Sigmoid colon (tissue), 6 donors: ENCODE measurements at regions not wholly inside any gene's neighbourhood (a gene's known extent, or its start where the extent isn't known, plus 50 kb on each side); places are given as distances from the start of the nearest gene placed in this dataset.

ENCODE experiments used
- DNase-seq: peaks from one replicate; pipeline ENCODE4 v3.0.0-alpha.2; 2019
- H3K27ac ChIP-seq, 4 donors: fragments of 200-600 bp; sonication (generic); one replicate each; pipeline ENCODE4 v1.5.1; 2016 to 2019; ENCODE audit warnings: mild to moderate bottlenecking in 1 of 4
- H3K27me3 ChIP-seq, 3 donors: fragments of 200-600 bp; sonication (generic); one replicate each; pipeline ENCODE4 v1.5.1; 2019; ENCODE audit warnings: mild to moderate bottlenecking in 1 of 3
- H3K36me3 ChIP-seq, 4 donors: fragments of 200-600 bp; sonication (generic); one replicate each; pipeline ENCODE4 v1.5.1; 2016 to 2019
- H3K4me1 ChIP-seq, 4 donors: fragments of 200-600 bp; sonication (generic); one replicate each; pipeline ENCODE4 v1.5.1; 2017 to 2019
- H3K4me3 ChIP-seq, 4 donors: fragments of 200-600 bp; sonication (generic); one replicate each; pipeline ENCODE4 v1.5.1; 2017 to 2019; ENCODE audit warnings: mild to moderate bottlenecking in 2 of 4, moderate library complexity in 1 of 4
- H3K9me3 ChIP-seq, 4 donors: fragments of 200-600 bp in 3 of 4; sonication (generic) in 3 of 4; one replicate each; pipeline versions ENCODE4 v1.5.1 to v1.6.1; 2013 to 2019
- CTCF ChIP-seq, 4 experiments: fragments of 450-650 bp in 3 of 4; fragments of 200-600 bp in 1 of 4; IDR thresholded peaks; one replicate each; pipeline ENCODE4 v1.5.1; 2016 to 2019; ENCODE audit warnings: antibody characterized with exemption in 4 of 4, mild to moderate bottlenecking in 3 of 4, moderate library complexity in 2 of 4
- EP300 ChIP-seq, 4 donors: sonication (generic); formaldehyde crosslinking; IDR thresholded peaks; one replicate each; pipeline ENCODE4 v1.6.1; 2017; ENCODE audit warnings: antibody characterized with exemption in 4 of 4
- POLR2A ChIP-seq, 2 donors: fragments of 450-650 bp; IDR thresholded peaks; one replicate each; pipeline ENCODE4 v1.6.1; 2016; ENCODE audit warnings: antibody characterized with exemption in 2 of 2, mild to moderate bottlenecking in 2 of 2, moderate library complexity in 2 of 2
- POLR2AphosphoS5 ChIP-seq, 4 donors: sonication (generic); formaldehyde crosslinking; IDR thresholded peaks; one replicate each; pipeline ENCODE4 v1.6.1; 2017; ENCODE audit warnings: antibody characterized with exemption in 4 of 4
- WGBS, 2 donors: extraction: QIAGEN DNeasy Blood & Tissue Kit; methylation state at CpG; one replicate each; pipeline ENCODE4 v1.1.7; 2013; 5-methylcytosine and 5-hydroxymethylcytosine counted together
- intact Hi-C: fragments of 100-400 bp; cut with DNase I; formaldehyde crosslinking; loops from one replicate; pipeline ENCODE4 v1.15.1; 2023
- donor health status: healthy with polysubstance abuse.
- donor health status: healthy.

GRCh38 chr12:82008251-82008650 lies 249.1 kb upstream of the PPFIA2 start:
- Histone ChIP-seq H3K27ac (no peak overlapping the region), H3K4me3 (no peak overlapping the region), H3K4me1 (no peaks in the 10 kb centered on the region), H3K36me3 (no peaks in the 10 kb centered on the region), H3K9me3 (peaks cover 0 to 4% (median 0%) of the 10 kb centered on the region in 4 donors), H3K27me3 (no peaks in the 10 kb centered on the region)
- intact Hi-C loops, result no loop called here
- no peak for DNase-seq
- 86 to 87% methylated on average over 1 of the region's 1 CpG for WGBS, 2 donors
- no peak for TF ChIP-seq POLR2A (IDR thresholded peaks at IDR 0.05)
- TF ChIP-seq EP300 (IDR thresholded peaks at IDR 0.05), result no peak
- TF ChIP-seq CTCF (IDR thresholded peaks at IDR 0.05), result no peak
- no peak for TF ChIP-seq POLR2AphosphoS5 (IDR thresholded peaks at IDR 0.05)

- TF ChIP-seq POLR2AphosphoS5 (IDR thresholded peaks at IDR 0.05) (no peak), POLR2A (IDR thresholded peaks at IDR 0.05) (no peak), EP300 (IDR thresholded peaks at IDR 0.05) (no peak), CTCF (IDR thresholded peaks at IDR 0.05) (no peak)
- Histone ChIP-seq H3K4me1 (no peaks in the 10 kb centered on the region), H3K27me3 (no peaks in the 10 kb centered on the region), H3K27ac (no peak overlapping the region), H3K9me3 (no peaks in the 10 kb centered on the region), H3K36me3 (no peaks in the 10 kb centered on the region), H3K4me3 (no peak overlapping the region)
- no peak for DNase-seq
- intact Hi-C loops, result no loop called here
- 66 to 75% methylated on average over 2 of the region's 2 CpGs for WGBS, 2 donors
Measured at GRCh38 chr12:81998761-81999378, 239.7 kb upstream of the PPFIA2 start.

DNA sequence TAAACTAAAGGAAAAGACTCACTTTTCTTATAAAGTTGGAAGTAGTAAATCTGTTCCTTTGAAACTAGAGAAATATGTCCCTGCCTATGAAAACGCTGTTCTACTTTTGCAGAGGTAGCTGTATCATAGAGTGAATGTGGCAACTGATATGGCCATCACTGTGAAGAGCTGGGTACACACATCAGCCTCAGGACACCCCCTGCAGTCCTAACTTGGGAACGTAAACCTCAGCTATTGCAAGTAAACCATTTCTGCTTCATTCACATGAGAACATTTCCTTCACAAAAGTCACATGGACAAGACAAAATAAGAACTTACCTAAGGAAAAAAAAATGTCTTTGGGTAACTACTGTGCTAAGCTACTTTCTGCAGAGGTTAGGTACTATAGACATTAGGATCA lies 233.3 kb upstream of the PPFIA2 start:
- TF ChIP-seq POLR2AphosphoS5 (IDR thresholded peaks at IDR 0.05) (no peak), POLR2A (IDR thresholded peaks at IDR 0.05) (no peak), EP300 (IDR thresholded peaks at IDR 0.05) (no peak), CTCF (IDR thresholded peaks at IDR 0.05) (no peak)
- intact Hi-C loops, result no loop called here
- WGBS, 2 donors, result 35 to 38% methylated on average over 2 of the region's 2 CpGs

DNA sequence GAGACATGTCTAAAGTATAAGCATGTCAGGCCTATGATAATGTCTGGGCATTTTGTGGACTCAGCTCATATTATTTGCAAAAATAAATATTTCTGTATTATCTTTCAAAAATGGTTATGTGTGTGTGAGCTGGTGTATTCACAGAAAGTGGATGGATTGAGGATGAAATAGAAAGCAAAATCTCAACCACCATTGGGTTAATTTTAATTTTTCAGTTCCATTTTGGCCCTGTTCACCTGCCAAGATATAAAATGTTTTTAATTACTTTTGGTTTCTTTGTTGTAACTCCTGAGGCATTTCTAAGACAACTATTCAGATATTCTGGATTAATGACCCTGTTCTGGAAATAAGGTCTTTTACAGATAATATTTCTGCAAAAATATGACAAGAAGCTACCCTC lies 232.7 kb upstream of the PPFIA2 start:
- DNase-seq, result no peak
- intact Hi-C loops, result no loop called here

More for the DNA sequence above, 233.3 kb upstream of the PPFIA2 start:
- DNase-seq, result no peak
- Histone ChIP-seq H3K9me3 (no peaks in the 10 kb centered on the region), H3K4me1 (peaks cover 0 to under 1% (median 0%) of the 10 kb centered on the region in 4 donors), H3K27ac (no peak overlapping the region), H3K4me3 (no peak overlapping the region), H3K27me3 (no peaks in the 10 kb centered on the region), H3K36me3 (no peaks in the 10 kb centered on the region)

More for the DNA sequence above, 232.7 kb upstream of the PPFIA2 start:
- Histone ChIP-seq H3K27ac (no peak overlapping the region), H3K27me3 (no peaks in the 10 kb centered on the region), H3K4me3 (no peak overlapping the region), H3K9me3 (no peaks in the 10 kb centered on the region), H3K4me1 (peaks cover 0 to 3% (median 0%) of the 10 kb centered on the region in 4 donors), H3K36me3 (no peaks in the 10 kb centered on the region)
- TF ChIP-seq CTCF (IDR thresholded peaks at IDR 0.05) (no peak), POLR2A (IDR thresholded peaks at IDR 0.05) (no peak), EP300 (IDR thresholded peaks at IDR 0.05) (no peak), POLR2AphosphoS5 (IDR thresholded peaks at IDR 0.05) (no peak)
